Stomach (tissue), 8 donors: ENCODE measurements at regions not wholly inside any gene's neighbourhood (a gene's known extent, or its start where the extent isn't known, plus 50 kb on each side); places are given as distances from the start of the nearest gene placed in this dataset.
A peak's percentile ranks its signal among the peaks of the same experiment; 100 is the strongest.

Experiments used
- DNase-seq, 2 donors: peaks; one replicate each; pipeline versions ENCODE4 v3.0.0 to v3.0.0-alpha.2; 2013 to 2019
- H3K27ac ChIP-seq, 5 donors: fragments of 200-600 bp in 4 of 5; sonication (generic) in 4 of 5; one replicate each; pipeline ENCODE4 v1.5.1; 2013 to 2019; ENCODE audit warnings: mild to moderate bottlenecking in 1 of 5, moderate library complexity in 1 of 5
- H3K27me3 ChIP-seq, 3 donors: fragments of 200-600 bp; sonication (generic); one replicate each; pipeline ENCODE4 v1.5.1; 2017 to 2019; ENCODE audit warnings: mixed run types in 1 of 3
- H3K36me3 ChIP-seq, 4 donors: fragments of 200-600 bp; sonication (generic); 1 replicate in 3 of 4; 2 replicates in 1 of 4; pipeline ENCODE4 v1.5.1; 2016 to 2019
- H3K4me1 ChIP-seq, 4 donors: fragments of 200-600 bp; sonication (generic); one replicate each; pipeline ENCODE4 v1.5.1; 2016 to 2019
- H3K4me3 ChIP-seq, 4 donors: fragments of 200-600 bp; sonication (generic) in 3 of 4; one replicate each; pipeline ENCODE4 v1.5.1; 2016 to 2019; ENCODE audit warnings: mild to moderate bottlenecking in 1 of 4
- H3K9me3 ChIP-seq, 4 donors: fragments of 200-600 bp; sonication (generic); one replicate each; pipeline ENCODE4 v1.5.1; 2016 to 2019
- CTCF ChIP-seq, 7 experiments: fragments of 450-650 bp in 4 of 7; fragments of 200-600 bp in 3 of 7; sonication (generic) in 3 of 7; IDR thresholded peaks; one replicate each; pipeline ENCODE4 v1.5.1; 2016 to 2019; ENCODE audit warnings: antibody characterized with exemption in 7 of 7, control low read depth in 2 of 7, mild to moderate bottlenecking in 1 of 7
- EP300 ChIP-seq: sonication (generic); formaldehyde crosslinking; IDR thresholded peaks from one replicate; pipeline ENCODE4 v1.6.1; 2017; ENCODE audit warnings: antibody characterized with exemption
- POLR2A ChIP-seq, 4 donors: fragments of 450-650 bp; IDR thresholded peaks; one replicate each; pipeline ENCODE4 v1.6.1; 2016; ENCODE audit warnings: antibody characterized with exemption in 4 of 4, control low read depth in 2 of 4, mild to moderate bottlenecking in 1 of 4, moderate library complexity in 1 of 4
- POLR2AphosphoS5 ChIP-seq, 3 donors: sonication (generic); formaldehyde crosslinking; IDR thresholded peaks; one replicate each; pipeline ENCODE4 v1.6.1; 2016; ENCODE audit warnings: antibody characterized with exemption in 3 of 3
- WGBS, 5 donors: extraction: QIAGEN DNeasy Blood & Tissue Kit in 3 of 5; methylation state at CpG; one replicate each; pipeline versions ENCODE4 v1.1.5 to v1.1.7; 2013 to 2018; 5-methylcytosine and 5-hydroxymethylcytosine counted together
- intact Hi-C: fragments of 100-400 bp; cut with DNase I; formaldehyde crosslinking; loops from one replicate; pipeline ENCODE4 v1.15.1; 2023; ENCODE audit warnings: low total_unique reads
- small RNA-seq, 4 donors: library from RNA; depleted of rRNA; stranded (forward); fragments of <200 nt; gene quantifications; one replicate each; pipeline ENCODE3, GENCODE V24; 2016
- donor health status: healthy with polysubstance abuse.
- donor health status: Bipolar disorder and iron deficiency.
- donor health status: healthy.

GRCh38 chr20:50459124-50459918, 50.9 kb upstream of the PTPN1 start:
- no peak overlapping the region for H3K27ac ChIP-seq
- no peak for DNase-seq
- H3K4me3 ChIP-seq = no peak overlapping the region
- intact Hi-C loops = loop anchor here (10.0 kb wide), 1 partner anchor 65 kb away; no protein-coding TSS in a partner anchor
- no peaks in the 10 kb centered on the region for H3K9me3 ChIP-seq
- TF ChIP-seq POLR2A (IDR thresholded peaks at IDR 0.05) = no peak
- no peak for TF ChIP-seq CTCF (IDR thresholded peaks at IDR 0.05)
- no peak for TF ChIP-seq POLR2AphosphoS5 (IDR thresholded peaks at IDR 0.05)
- no peak for TF ChIP-seq EP300
- no peaks in the 10 kb centered on the region for H3K36me3 ChIP-seq
- H3K4me1 ChIP-seq = peaks cover 24 to 45% (median 36%) of the 10 kb centered on the region in 4 donors
- H3K27me3 ChIP-seq = no peaks in the 10 kb centered on the region
- WGBS, 5 donors = 88 to 100% (median 95%) methylated on average over 2 of the region's 2 CpGs

- intact Hi-C loops = no loop called here
- TF ChIP-seq POLR2AphosphoS5 (IDR thresholded peaks at IDR 0.05) (no peak), POLR2A (IDR thresholded peaks at IDR 0.05) (no peak), EP300 (no peak), CTCF (IDR thresholded peaks at IDR 0.05) (no peak)
- H3K4me1 ChIP-seq = peaks cover 25 to 44% (median 37%) of the 10 kb centered on the region in 4 donors
- WGBS, 5 donors = 69 to 80% (median 74%) methylated on average over 9 of the region's 9 CpGs
- no peaks in the 10 kb centered on the region for H3K27me3 ChIP-seq
- DNase-seq = no peak
- H3K9me3 ChIP-seq = no peaks in the 10 kb centered on the region
- H3K4me3 ChIP-seq = no peak overlapping the region
- peak overlapping the region in 4 of 5 donors; percentile 39 to 80 (median 66) for H3K27ac ChIP-seq
- H3K36me3 ChIP-seq = no peaks in the 10 kb centered on the region
Observed at GRCh38 chr20:50460115-50460607, 50.0 kb upstream of the PTPN1 start.

Small RNA genes lying in the stretch of these regions (small RNA-seq; reads per million reads assigned to genes)
- gene RN7SL636P = 0 reads per million in 4 donors
